ENCODE measurements at regions not wholly inside any gene's neighbourhood (a gene's known extent, or its start where the extent isn't known, plus 50 kb on each side); places are given as distances from the start of the nearest gene placed in this dataset.

GRCh38 chr6:40805336-40805735, 218.2 kb upstream of the LRFN2 start:
- no peak for TF ChIP-seq CTCF (conservative IDR thresholded peaks at IDR 0.05; ENCODE audit: low read depth, low read length)
- DNase-seq (ENCODE audit: low read depth) = no peak
- H3K4me3 ChIP-seq (ENCODE audit: low read depth, low read length) = no peak overlapping the region

- H3K4me3 ChIP-seq (ENCODE audit: low read depth, low read length) = no peak overlapping the region
- no peak for DNase-seq (ENCODE audit: low read depth)
- TF ChIP-seq CTCF (conservative IDR thresholded peaks at IDR 0.05; ENCODE audit: low read depth, low read length) = peak; percentile 59
Observed at GRCh38 chr6:40804905-40805304, 217.7 kb upstream of the LRFN2 start.

GRCh38 chr6:40803897-40804702, 216.9 kb upstream of the LRFN2 start:
- TF ChIP-seq CTCF (conservative IDR thresholded peaks at IDR 0.05; ENCODE audit: low read depth, low read length) = no peak
- DNase-seq (ENCODE audit: low read depth) = no peak
- no peak overlapping the region for H3K4me3 ChIP-seq (ENCODE audit: low read depth, low read length)

- TF ChIP-seq CTCF (conservative IDR thresholded peaks at IDR 0.05; ENCODE audit: low read depth, low read length) = no peak
- DNase-seq (ENCODE audit: low read depth) = no peak
- no peak overlapping the region for H3K4me3 ChIP-seq (ENCODE audit: low read depth, low read length)
Observed at GRCh38 chr6:40802481-40802880, 215.3 kb upstream of the LRFN2 start.

- no peak for DNase-seq (ENCODE audit: low read depth)
- no peak overlapping the region for H3K4me3 ChIP-seq (ENCODE audit: low read depth, low read length)
- no peak for TF ChIP-seq CTCF (conservative IDR thresholded peaks at IDR 0.05; ENCODE audit: low read depth, low read length)
Observed at GRCh38 chr6:40799296-40800140, 212.4 kb upstream of the LRFN2 start.

- DNase-seq (ENCODE audit: low read depth) = no peak
- H3K4me3 ChIP-seq (ENCODE audit: low read depth, low read length) = no peak overlapping the region
- TF ChIP-seq CTCF (conservative IDR thresholded peaks at IDR 0.05; ENCODE audit: low read depth, low read length) = no peak
Observed at GRCh38 chr6:40798069-40798770, 211.1 kb upstream of the LRFN2 start.
